Stimulated activated naive B cell treated with anti-CD40 and anti-IgM and Interleukin-4, amounts not matched to agents 10 μg/mL and 1 μg/mL and 100 μg/mL, for 72 hours (primary cell): ENCODE measurements at regions not wholly inside any gene's neighbourhood (a gene's known extent, or its start where the extent isn't known, plus 50 kb on each side); places are given as distances from the start of the nearest gene placed in this dataset.
"Not testable (repeated sequence)": the region's sequence is repeated elsewhere in the genome, so short reads cannot be mapped to it uniquely, and the experiment has no call there.

Experiments
- ATAC-seq, 2 donors: fragments of 150-1000 bp; cut with Tn5 transposase; replicated peaks; 2 replicates each; pipeline ENCODE4 v1.10.0; 2021; ENCODE audit warnings: moderate library complexity in 1 of 2
- DNase-seq: peaks from one replicate; pipeline ENCODE4 v3.0.0; 2021
- H3K27ac Mint-ChIP-seq: one replicate; pipeline ENCODE4 v1.8.0; 2022; ENCODE audit warnings: mild to moderate bottlenecking, mixed read lengths
- H3K27me3 Mint-ChIP-seq, 2 donors: one replicate each; pipeline ENCODE4 v1.8.0; 2022; ENCODE audit warnings: mixed read lengths in 2 of 2
- H3K36me3 Mint-ChIP-seq, 2 donors: one replicate each; pipeline ENCODE4 v1.8.0; 2022; ENCODE audit warnings: mixed read lengths in 2 of 2, mild to moderate bottlenecking in 1 of 2
- H3K4me1 Mint-ChIP-seq, 2 donors: one replicate each; pipeline ENCODE4 v1.8.0; 2022; ENCODE audit warnings: mixed read lengths in 2 of 2, mild to moderate bottlenecking in 1 of 2
- H3K4me3 Mint-ChIP-seq, 2 donors: one replicate each; pipeline ENCODE4 v1.8.0; 2022; ENCODE audit warnings: mild to moderate bottlenecking in 2 of 2, mixed read lengths in 2 of 2, moderate library complexity in 1 of 2
- H3K9me3 Mint-ChIP-seq, 2 donors: one replicate each; pipeline ENCODE4 v1.8.0; 2022; ENCODE audit warnings: mixed read lengths in 2 of 2, mild to moderate bottlenecking in 1 of 2

- H3K4me1 Mint-ChIP-seq = peaks cover under 1 to 4% of the 10 kb centered on the region in 2 donors
- H3K4me3 Mint-ChIP-seq = no peak overlapping the region
- H3K36me3 Mint-ChIP-seq = no peaks in the 10 kb centered on the region
- no peaks in the 10 kb centered on the region for H3K27me3 Mint-ChIP-seq
- no peaks in the 10 kb centered on the region for H3K9me3 Mint-ChIP-seq
- no peak for DNase-seq
- H3K27ac Mint-ChIP-seq = peak overlapping the region; percentile 59
- no peak for ATAC-seq
Measured at GRCh38 chr3:196134691-196135090, 52.8 kb upstream of the TFRC start.

- not testable (repeated sequence) for H3K36me3 Mint-ChIP-seq, H3K27me3 Mint-ChIP-seq
Measured at GRCh38 chr3:196133869-196134268, 52.0 kb upstream of the TFRC start.

GRCh38 chr3:196131921-196132320 is 50.0 kb upstream of the TFRC start:
- no peaks in the 10 kb centered on the region for H3K36me3 Mint-ChIP-seq
- no peak for DNase-seq
- ATAC-seq = no peak
- H3K4me3 Mint-ChIP-seq = no peak overlapping the region
- peaks cover 9 to 16% of the 10 kb centered on the region in 2 donors for H3K4me1 Mint-ChIP-seq
- H3K27me3 Mint-ChIP-seq = no peaks in the 10 kb centered on the region
- no peaks in the 10 kb centered on the region for H3K9me3 Mint-ChIP-seq
- H3K27ac Mint-ChIP-seq = no peak overlapping the region

More at GRCh38 chr3:196133869-196134268, 52.0 kb upstream of the TFRC start:
- H3K9me3 Mint-ChIP-seq, ATAC-seq, H3K27ac Mint-ChIP-seq, H3K4me3 Mint-ChIP-seq, H3K4me1 Mint-ChIP-seq, DNase-seq: not testable (repeated sequence)
